Fibroblast of lung (primary cell): ENCODE measurements at regions not wholly inside any gene's neighbourhood (a gene's known extent, or its start where the extent isn't known, plus 50 kb on each side); places are given as distances from the start of the nearest gene placed in this dataset.

Experiments used
- EZH2 ChIP-seq: IDR thresholded peaks from 2 replicates; pipeline ENCODE4 v1.5.1; 2012; ENCODE audit warnings: low read length, control low read depth, mild to moderate bottlenecking; ENCODE audit errors: missing control alignments
- TF ChIP-seq, protein P1 (sequence below), 2 donors: IDR thresholded peaks in 1 of 2; conservative IDR thresholded peaks in 1 of 2; 1 replicate in 1 of 2; 2 replicates in 1 of 2; pipeline ENCODE4 v1.5.1; 2011 to 2012; ENCODE audit warnings: low read length in 2 of 2, control low read depth in 1 of 2, inconsistent platforms in 1 of 2, low read depth in 1 of 2, mild to moderate bottlenecking in 1 of 2

DNA sequence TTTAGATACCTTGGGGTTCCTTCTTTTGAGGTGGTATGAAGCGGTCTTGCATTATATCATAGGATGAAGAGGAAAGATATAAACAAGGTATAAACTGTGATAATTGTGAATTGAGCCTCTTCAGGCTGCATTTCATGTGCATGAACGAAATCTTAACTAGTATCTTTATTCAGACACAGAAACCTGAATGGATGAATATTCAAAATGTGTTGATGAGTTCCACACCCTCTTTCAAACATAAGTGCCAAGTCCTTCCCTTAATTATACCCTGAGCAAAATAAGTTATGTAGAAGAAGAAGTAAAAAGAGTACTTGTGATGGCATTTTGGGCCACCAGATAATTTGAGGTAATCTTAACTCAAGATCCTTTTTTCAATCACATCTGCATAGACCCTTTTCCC, 103.1 kb upstream of the CFAP20DC start:
- TF ChIP-seq, protein P1, sequence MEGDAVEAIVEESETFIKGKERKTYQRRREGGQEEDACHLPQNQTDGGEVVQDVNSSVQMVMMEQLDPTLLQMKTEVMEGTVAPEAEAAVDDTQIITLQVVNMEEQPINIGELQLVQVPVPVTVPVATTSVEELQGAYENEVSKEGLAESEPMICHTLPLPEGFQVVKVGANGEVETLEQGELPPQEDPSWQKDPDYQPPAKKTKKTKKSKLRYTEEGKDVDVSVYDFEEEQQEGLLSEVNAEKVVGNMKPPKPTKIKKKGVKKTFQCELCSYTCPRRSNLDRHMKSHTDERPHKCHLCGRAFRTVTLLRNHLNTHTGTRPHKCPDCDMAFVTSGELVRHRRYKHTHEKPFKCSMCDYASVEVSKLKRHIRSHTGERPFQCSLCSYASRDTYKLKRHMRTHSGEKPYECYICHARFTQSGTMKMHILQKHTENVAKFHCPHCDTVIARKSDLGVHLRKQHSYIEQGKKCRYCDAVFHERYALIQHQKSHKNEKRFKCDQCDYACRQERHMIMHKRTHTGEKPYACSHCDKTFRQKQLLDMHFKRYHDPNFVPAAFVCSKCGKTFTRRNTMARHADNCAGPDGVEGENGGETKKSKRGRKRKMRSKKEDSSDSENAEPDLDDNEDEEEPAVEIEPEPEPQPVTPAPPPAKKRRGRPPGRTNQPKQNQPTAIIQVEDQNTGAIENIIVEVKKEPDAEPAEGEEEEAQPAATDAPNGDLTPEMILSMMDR (conservative IDR thresholded peaks at IDR 0.05 in 1 of 2, IDR thresholded peaks at IDR 0.05 in 1 of 2; ENCODE audit: low read depth in 1 of 2, low read length in 2 of 2), result no peak
- no peak for TF ChIP-seq EZH2
